Fibroblast of villous mesenchyme (primary cell): ENCODE measurements at regions not wholly inside any gene's neighbourhood (a gene's known extent, or its start where the extent isn't known, plus 50 kb on each side); places are given as distances from the start of the nearest gene placed in this dataset.
A peak's percentile ranks its signal among the peaks of the same experiment; 100 is the strongest.
"Not testable (repeated sequence)": the region's sequence is repeated elsewhere in the genome, so short reads cannot be mapped to it uniquely, and the experiment has no call there.

Source experiments
- DNase-seq: peaks from one replicate; pipeline ENCODE4 v3.0.0-alpha.2; 2010; ENCODE audit warnings: low read depth
- H3K4me3 ChIP-seq: 2 replicates; pipeline ENCODE4 v1.5.1; 2011; ENCODE audit warnings: low read depth, mild to moderate bottlenecking, low read length
- CTCF ChIP-seq: IDR thresholded peaks from 2 replicates; pipeline ENCODE4 v1.5.1; 2012; ENCODE audit warnings: low read depth, mild to moderate bottlenecking, low read length; ENCODE audit not compliant: insufficient read depth

- no peak for DNase-seq
- TF ChIP-seq CTCF = no peak
- H3K4me3 ChIP-seq = no peak overlapping the region
Observed at GRCh38 chr5:173493040-173493439, 123.4 kb downstream of the BOD1 start.

GRCh38 chr5:173490681-173491080 is 125.8 kb downstream of the BOD1 start:
- no peak for DNase-seq
- TF ChIP-seq CTCF = no peak
- no peak overlapping the region for H3K4me3 ChIP-seq

- H3K4me3 ChIP-seq = no peak overlapping the region
- no peak for TF ChIP-seq CTCF
- no peak for DNase-seq
Observed at GRCh38 chr5:173488144-173488543, 128.3 kb downstream of the BOD1 start.

GRCh38 chr5:173487300-173487699 is 129.2 kb downstream of the BOD1 start:
- DNase-seq = no peak
- no peak for TF ChIP-seq CTCF
- no peak overlapping the region for H3K4me3 ChIP-seq

- DNase-seq = peak; percentile 20
- no peak for TF ChIP-seq CTCF
- no peak overlapping the region for H3K4me3 ChIP-seq
Observed at GRCh38 chr5:173486355-173487225, 129.9 kb downstream of the BOD1 start.

GRCh38 chr5:173484569-173484968 is 131.9 kb downstream of the BOD1 start:
- DNase-seq = no peak
- H3K4me3 ChIP-seq = no peak overlapping the region
- TF ChIP-seq CTCF = peak; percentile 4

- H3K4me3 ChIP-seq, DNase-seq: not testable (repeated sequence)
Observed at GRCh38 chr5:173483599-173483998, 132.9 kb downstream of the BOD1 start.
